ENCODE measurements at regions not wholly inside any gene's neighbourhood (a gene's known extent, or its start where the extent isn't known, plus 50 kb on each side); places are given as distances from the start of the nearest gene placed in this dataset.

- no peak for DNase-seq
These were observed 259.4 kb downstream of the EPM2A start for GRCh38 chr6:145475794-145476396.

- no peak for DNase-seq
These were observed 255.3 kb downstream of the EPM2A start for GRCh38 chr6:145480024-145480423.

DNA sequence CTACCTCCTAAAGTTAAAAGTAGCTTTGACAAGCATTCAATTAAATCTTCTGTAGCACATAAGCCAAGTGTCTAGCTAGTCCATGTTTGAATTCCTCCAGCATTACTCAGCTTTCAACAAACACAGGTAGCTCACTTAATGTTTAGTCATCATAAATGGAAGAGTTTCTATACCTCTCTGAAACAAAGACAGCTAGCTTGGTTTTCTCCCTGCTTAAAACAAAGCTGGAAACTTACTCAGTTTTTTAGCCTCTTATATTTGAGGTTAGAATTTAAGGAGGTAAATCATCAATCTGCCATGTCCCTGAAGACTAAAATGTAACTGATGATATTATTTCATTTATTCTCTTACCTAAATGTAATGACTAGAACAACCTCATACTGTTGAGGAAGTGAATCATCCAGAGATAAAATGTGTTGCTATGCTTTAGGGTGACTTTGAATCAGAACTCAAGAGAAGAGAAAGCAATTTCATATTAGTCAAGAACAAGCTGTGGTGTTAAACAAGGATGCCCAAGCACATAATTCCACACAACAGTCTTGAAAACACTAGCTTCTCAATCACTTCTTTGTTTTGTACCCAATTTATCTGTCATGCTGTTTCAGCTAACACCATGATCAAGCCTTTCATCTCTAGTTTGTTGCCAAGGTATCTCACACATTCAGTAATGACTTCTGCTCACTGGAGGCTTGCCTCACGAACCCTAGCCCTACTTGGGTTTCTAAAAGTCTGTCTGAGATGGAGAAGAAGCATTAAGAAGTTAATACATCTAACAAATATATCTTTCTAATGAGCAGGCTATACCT, 251.9 kb downstream of the EPM2A start:
- DNase-seq, result no peak

GRCh38 chr6:145485288-145485687, 250.0 kb downstream of the EPM2A start:
- DNase-seq, result no peak

- DNase-seq, result no peak
These were observed 249.0 kb downstream of the EPM2A start for GRCh38 chr6:145486306-145486705.

DNA sequence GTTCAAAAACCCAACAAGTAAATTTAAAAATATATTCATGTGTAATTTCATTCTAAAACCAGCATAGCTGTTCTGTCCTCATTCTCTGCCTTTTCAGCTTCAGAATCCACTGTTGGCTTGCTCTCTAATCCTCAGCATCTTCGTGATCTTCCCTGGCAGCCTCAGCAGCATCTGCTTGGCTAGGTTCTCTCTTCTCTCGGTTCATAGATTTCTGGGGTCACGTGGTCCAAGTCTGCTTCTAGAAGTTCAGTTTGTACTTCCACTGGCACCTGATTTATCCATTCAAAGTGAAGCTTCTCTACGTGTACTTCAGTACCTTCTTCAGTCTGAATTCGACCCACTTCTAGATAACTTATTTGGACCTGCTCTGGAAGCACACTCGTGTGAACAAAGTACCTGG, 245.7 kb downstream of the EPM2A start:
- no peak for DNase-seq

- no peak for DNase-seq
These were observed 245.3 kb downstream of the EPM2A start for GRCh38 chr6:145490068-145490467.

DNA sequence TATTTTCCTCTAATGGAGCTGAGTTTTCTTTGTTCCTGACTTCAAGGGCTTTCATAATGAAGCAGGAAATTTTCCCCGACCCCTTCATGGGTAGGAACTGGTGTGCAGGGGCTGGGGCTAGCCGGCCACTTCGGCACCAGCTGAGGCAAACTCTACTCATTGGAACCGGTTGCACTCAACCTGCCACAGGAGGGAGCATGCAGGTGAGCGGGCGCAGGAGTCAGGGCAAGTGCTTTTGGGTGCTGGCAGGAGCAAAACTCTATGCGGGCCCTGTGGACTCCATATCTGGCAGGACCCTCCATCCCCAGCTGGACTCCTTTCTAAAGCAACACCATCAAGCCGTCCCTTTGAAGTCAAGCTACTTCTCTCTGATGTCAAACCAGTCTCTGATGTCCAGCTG, 244.2 kb downstream of the EPM2A start:
- DNase-seq, result no peak

GRCh38 chr6:145497006-145497405, 238.3 kb downstream of the EPM2A start:
- DNase-seq, result no peak

GRCh38 chr6:145498425-145498824, 236.9 kb downstream of the EPM2A start:
- no peak for DNase-seq

GRCh38 chr6:145502416-145502815, 232.9 kb downstream of the EPM2A start:
- DNase-seq, result no peak

DNA sequence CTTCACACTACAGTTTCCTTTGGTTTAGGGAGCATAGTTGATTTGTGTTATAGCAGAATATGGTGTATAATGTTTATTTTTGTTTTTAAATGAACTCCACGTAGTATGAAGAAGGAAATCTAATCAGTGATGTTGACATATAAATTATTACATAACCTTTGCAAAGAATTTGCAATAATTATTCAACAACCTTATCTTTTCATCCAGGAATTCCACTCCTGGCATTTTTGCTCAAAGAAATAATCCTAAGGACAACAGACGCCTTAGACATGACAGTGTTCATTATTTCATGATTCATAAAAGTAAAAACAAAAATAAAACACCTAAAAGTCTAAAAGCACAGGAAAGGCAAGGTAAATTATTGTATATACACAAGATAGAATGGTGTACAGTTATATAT, 229.2 kb downstream of the EPM2A start:
- DNase-seq, result no peak

- no peak for DNase-seq
These were observed 228.8 kb downstream of the EPM2A start for GRCh38 chr6:145506565-145506964.

DNA sequence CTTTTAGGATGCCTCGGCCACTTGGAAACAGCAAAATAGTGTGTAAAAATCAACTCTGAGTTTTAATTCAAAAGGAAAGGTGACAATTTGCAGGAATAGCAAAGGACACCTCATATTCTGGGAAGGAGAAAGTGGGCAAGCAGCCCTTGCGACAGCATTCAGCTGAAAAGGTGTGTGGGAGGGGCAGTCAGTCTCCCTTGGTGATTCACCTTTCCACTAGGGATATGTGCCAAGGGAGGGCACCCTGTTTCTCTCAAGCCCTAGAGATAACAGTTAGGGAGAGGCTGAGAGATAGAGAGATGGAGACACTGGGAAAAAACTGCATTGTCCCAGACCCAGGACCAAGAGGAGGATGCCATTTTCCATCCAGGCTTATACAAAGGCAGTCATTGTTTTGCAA, 228.1 kb downstream of the EPM2A start:
- no peak for DNase-seq

DNA sequence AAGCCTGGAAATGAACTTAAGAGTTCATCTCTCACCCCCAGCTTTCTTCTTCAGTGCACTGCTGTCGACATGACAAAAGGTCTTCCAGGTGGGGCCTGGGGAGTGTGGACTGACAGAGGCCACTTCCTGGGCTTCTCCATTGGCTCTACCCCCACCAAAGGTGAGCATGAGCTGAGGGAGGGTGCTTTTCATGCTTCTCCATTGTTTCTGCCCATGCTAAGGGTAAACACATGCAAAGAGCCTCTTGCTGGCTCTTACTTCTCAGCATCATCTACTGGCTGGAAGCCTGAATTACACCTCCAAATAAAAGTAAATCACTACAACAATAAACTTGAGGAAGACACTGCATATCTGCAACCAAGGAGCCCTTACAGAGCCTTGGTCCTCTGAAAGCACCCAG, 227.2 kb downstream of the EPM2A start:
- DNase-seq, result no peak

DNA sequence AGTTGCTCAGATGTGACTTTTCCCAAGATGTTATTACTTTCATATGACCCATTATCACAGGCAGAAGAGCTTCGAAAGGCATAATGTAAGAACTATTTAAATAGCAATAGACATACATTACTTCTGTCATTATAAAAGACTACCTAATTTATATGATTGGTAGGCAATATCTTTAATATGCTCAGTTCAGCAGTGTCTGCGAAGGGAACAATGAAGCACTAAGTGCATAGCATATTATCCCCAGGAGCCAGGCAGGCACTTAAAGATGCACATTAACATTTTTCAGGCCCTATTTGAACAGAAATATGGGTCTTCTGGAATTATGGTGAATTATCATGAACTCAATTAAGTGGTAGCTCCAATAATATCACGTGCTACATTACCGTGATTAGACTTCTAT, 217.8 kb downstream of the EPM2A start:
- DNase-seq, result no peak

DNA sequence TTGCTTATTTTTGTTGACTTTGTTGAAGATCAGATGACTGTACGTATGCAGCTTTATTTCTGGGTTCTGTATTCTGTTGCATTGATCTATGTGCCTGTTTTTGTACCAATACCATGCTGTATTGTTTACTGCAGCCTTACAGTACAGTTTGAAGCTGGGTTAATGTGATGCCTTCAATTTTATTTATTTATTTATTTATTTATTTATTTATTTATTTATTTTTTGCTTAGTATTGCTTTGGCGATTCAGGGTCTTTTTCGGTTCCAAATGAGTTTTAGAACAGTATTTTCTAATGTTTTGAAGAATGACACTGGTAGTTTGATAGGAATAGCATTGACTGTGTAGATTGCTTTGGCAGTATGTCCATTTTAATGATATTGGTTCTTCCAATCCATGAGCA, 210.3 kb downstream of the EPM2A start:
- DNase-seq, result no peak

DNA sequence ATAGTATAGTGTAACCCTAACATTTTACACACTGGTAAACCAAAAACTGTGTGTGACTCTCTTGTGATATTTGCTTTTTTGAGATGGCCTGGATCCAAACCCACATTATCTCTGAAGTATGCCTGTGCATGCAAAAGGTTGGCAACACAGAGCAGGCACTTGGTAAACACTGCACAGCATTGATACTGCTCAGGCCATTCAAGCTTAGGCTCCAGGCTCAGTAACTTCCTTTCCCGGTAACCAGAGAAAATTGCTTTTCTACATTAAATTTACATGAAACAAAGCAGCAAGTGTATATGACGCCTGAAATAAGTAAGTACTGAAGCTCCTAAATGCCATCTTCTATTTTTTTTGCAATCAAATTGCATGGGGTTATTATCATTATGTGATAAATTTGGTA, 205.7 kb downstream of the EPM2A start:
- DNase-seq, result no peak

DNA sequence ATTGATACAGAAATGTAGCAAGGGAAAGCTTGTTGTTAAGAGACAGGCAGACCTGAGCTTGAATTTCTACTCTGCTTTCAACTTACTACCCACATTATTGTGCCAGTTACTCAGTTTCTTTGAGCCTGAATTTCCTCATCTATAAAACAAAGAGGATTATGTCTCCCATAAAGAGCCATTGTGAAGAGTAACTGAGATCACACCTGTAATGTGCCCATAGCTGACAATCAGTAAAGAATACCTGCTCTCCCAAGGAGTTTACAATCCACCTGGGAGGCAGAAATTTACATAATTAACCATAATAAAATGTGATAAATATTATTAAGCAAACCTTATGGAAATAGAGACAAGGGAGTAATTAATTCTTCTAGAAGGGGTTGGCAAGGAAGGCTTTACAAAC, 204.9 kb downstream of the EPM2A start:
- DNase-seq, result no peak

DNA sequence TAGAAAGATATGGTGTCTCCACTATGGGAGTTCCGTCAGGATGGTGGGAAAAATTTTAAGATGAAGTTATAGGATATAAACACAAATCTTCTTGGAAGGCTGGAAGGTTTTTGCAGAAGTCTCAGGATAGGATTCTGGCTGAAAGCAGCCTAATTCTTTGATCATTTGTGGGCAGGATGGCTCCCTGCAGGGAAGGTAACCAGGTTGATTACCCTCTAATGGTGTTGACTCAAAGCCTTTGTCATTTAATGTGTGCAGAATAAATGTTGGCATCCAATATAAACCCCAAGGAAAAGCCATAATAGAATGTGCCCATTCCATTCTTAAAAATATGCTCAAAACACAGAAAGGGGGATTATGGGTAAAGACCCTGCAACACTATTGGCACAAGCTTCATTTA, 204.3 kb downstream of the EPM2A start:
- DNase-seq, result no peak

DNA sequence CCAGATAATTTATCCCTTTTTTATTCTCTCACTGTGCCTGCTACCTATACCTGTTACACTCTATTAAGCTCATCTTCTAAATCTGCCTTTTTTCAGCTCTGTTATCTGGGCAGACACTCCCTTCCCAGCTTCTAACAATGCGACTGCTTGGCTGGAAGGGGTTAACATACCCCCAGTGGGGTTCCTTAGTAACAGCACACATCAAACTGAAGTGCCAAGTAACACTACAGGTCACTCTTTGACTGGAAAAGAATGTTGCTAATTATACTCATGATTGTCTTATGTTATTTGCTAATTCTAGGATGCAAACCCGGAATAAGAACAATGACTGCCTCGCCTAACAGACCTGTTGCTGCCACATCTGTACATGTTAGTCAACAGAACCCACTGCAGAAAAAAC, 203.5 kb downstream of the EPM2A start:
- no peak for DNase-seq

- DNase-seq, result no peak
These were observed 203.0 kb downstream of the EPM2A start for GRCh38 chr6:145532361-145532760.

GRCh38 chr6:145534989-145535388, 200.3 kb downstream of the EPM2A start:
- DNase-seq, result no peak

DNA sequence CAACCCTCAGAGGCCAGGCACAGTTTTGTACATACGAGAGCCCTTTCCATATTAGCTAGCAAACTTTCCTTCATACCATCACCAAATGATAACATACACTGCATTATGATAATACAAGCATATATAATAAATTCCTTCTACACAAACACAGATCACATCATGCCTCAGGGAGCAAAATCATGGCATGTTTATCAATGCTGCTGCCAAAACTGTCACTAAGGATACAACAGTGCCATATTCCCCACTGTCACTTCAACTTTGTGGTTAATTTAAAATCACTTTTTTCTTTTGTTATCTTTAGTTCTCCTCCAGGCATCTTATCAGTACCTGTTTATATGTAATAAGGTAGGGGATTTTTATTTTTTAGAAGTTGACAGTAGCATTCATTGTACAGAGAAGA, 196.3 kb downstream of the EPM2A start:
- no peak for DNase-seq

GRCh38 chr6:145539831-145540230, 195.5 kb downstream of the EPM2A start:
- no peak for DNase-seq
